K562 (cell line): ENCODE measurements at regions not wholly inside any gene's neighbourhood (a gene's known extent, or its start where the extent isn't known, plus 50 kb on each side); places are given as distances from the start of the nearest gene placed in this dataset.

Source experiments
- CHCHD3 ChIP-seq: fragments of 250-450 bp; sonication (Bioruptor Pico); IDR thresholded peaks from 2 replicates; pipeline ENCODE4 v2.1.2; 2022; ENCODE audit warnings: mild to moderate bottlenecking
- E2F6 ChIP-seq, 2 experiments: IDR thresholded peaks; 2 replicates each; pipeline ENCODE4 v1.6.1; 2011; ENCODE audit warnings: borderline replicate concordance in 1 of 2, control low read depth in 1 of 2, low read depth in 1 of 2, low read length in 1 of 2, mild to moderate bottlenecking in 1 of 2, mixed read lengths in 1 of 2, moderate library complexity in 1 of 2; ENCODE audit not compliant: insufficient read depth in 1 of 2, insufficient read length in 1 of 2, poor library complexity in 1 of 2, severe bottlenecking in 1 of 2; ENCODE audit errors: extremely low read depth in 1 of 2
- MAFK ChIP-seq: IDR thresholded peaks from 2 replicates; pipeline ENCODE4 v1.6.1; 2011; ENCODE audit warnings: low read length, improper control_type of control experiment
- TAF15 ChIP-seq: fragments of 200-400 bp; formaldehyde crosslinking; IDR thresholded peaks from 2 replicates; pipeline ENCODE4 v1.6.1; 2017; ENCODE audit warnings: mild to moderate bottlenecking, low read depth, low read length, moderate library complexity
- ZNF707 ChIP-seq: fragments of 250-450 bp; sonication (Bioruptor Pico); conservative IDR thresholded peaks from 2 replicates; pipeline ENCODE4 v1.8.0; 2022; ENCODE audit warnings: inconsistent platforms, mild to moderate bottlenecking, moderate library complexity

- TF ChIP-seq TAF15 (no peak), MAFK (no peak), CHCHD3 (CRISPR knock-in tag) (no peak), ZNF707 (CRISPR knock-in tag) (no peak), E2F6 (IDR thresholded peaks at IDR 0.05; ENCODE audit: borderline replicate concordance in 1 of 2, extremely low read depth in 1 of 2, insufficient read depth in 1 of 2, insufficient read length in 1 of 2, low read depth in 1 of 2, low read length in 1 of 2, poor library complexity in 1 of 2, severe bottlenecking in 1 of 2) (no peak)
Observed at GRCh38 chr13:72463561-72463960, 263.9 kb downstream of the MZT1 start.
